HG03442 (cell line): ENCODE measurements at regions not wholly inside any gene's neighbourhood (a gene's known extent, or its start where the extent isn't known, plus 50 kb on each side); places are given as distances from the start of the nearest gene placed in this dataset.
"Not testable (repeated sequence)": the region's sequence is repeated elsewhere in the genome, so short reads cannot be mapped to it uniquely, and the experiment has no call there.

Source experiments
- ATAC-seq: cut with Tn5 transposase; IDR thresholded peaks from one replicate; pipeline ENCODE4 v1.9.1; 2021; ENCODE audit warnings: mild to moderate bottlenecking, moderate library complexity; ENCODE audit not compliant: unreplicated experiment

- ATAC-seq: no peak
These were observed 330.3 kb downstream of the PCNX1 start for GRCh38 chr14:71237556-71237955.

- no peak for ATAC-seq
These were observed 331.6 kb downstream of the PCNX1 start for GRCh38 chr14:71238835-71239234.

GRCh38 chr14:71240171-71240570, 332.9 kb downstream of the PCNX1 start:
- ATAC-seq: no peak

- ATAC-seq: no peak
These were observed 333.7 kb downstream of the PCNX1 start for GRCh38 chr14:71240866-71241520.

- ATAC-seq: no peak
These were observed 335.0 kb downstream of the PCNX1 start for GRCh38 chr14:71242237-71242748.

- ATAC-seq: no peak
These were observed 336.4 kb downstream of the PCNX1 start for GRCh38 chr14:71243697-71244096.

GRCh38 chr14:71244341-71244740, 337.1 kb downstream of the PCNX1 start:
- no peak for ATAC-seq

- no peak for ATAC-seq
These were observed 338.6 kb downstream of the PCNX1 start for GRCh38 chr14:71245659-71246361.

- no peak for ATAC-seq
These were observed 339.3 kb downstream of the PCNX1 start for GRCh38 chr14:71246539-71246938.

GRCh38 chr14:71247106-71247505, 339.8 kb downstream of the PCNX1 start:
- no peak for ATAC-seq

- no peak for ATAC-seq
These were observed 340.9 kb downstream of the PCNX1 start for GRCh38 chr14:71248194-71248593.

- no peak for ATAC-seq
These were observed 343.1 kb downstream of the PCNX1 start for GRCh38 chr14:71250347-71250746.

GRCh38 chr14:71250791-71251190, 343.5 kb downstream of the PCNX1 start:
- ATAC-seq: no peak

- ATAC-seq: not testable (repeated sequence)
These were observed 346.9 kb downstream of the PCNX1 start for GRCh38 chr14:71254091-71254719.

GRCh38 chr14:71261206-71261605, 353.9 kb downstream of the PCNX1 start:
- no peak for ATAC-seq

- no peak for ATAC-seq
These were observed 355.2 kb downstream of the PCNX1 start for GRCh38 chr14:71262441-71262840.

- ATAC-seq: no peak
These were observed 357.0 kb downstream of the PCNX1 start for GRCh38 chr14:71264260-71264659.

GRCh38 chr14:71267007-71267513, 359.8 kb downstream of the PCNX1 start:
- ATAC-seq: peak; percentile 85

GRCh38 chr14:71267691-71268090, 360.4 kb downstream of the PCNX1 start:
- ATAC-seq: no peak

- ATAC-seq: no peak
These were observed 362.9 kb downstream of the PCNX1 start for GRCh38 chr14:71270111-71270510.

GRCh38 chr14:71271166-71271945, 364.1 kb downstream of the PCNX1 start:
- no peak for ATAC-seq
